H1 (cell line): ENCODE measurements at regions not wholly inside any gene's neighbourhood (a gene's known extent, or its start where the extent isn't known, plus 50 kb on each side); places are given as distances from the start of the nearest gene placed in this dataset.

Experiments used
- CTCF ChIA-PET: fragments of 300-600 bp; sonication (Branson Sonifier 250); formaldehyde crosslinking; loops from one replicate; lab custom pipeline; 2021; ENCODE audit not compliant: partially characterized antibody; lab: Charles Lee
- POLR2A ChIA-PET: fragments of 300-600 bp; sonication (Branson Sonifier 250); formaldehyde crosslinking; loops from one replicate; lab custom pipeline; 2021; ENCODE audit warnings: inconsistent platforms; ENCODE audit not compliant: partially characterized antibody; lab: Charles Lee
- DNase-seq, 2 experiments: peaks; one replicate each; pipeline versions ENCODE4 v3.0.0 to v3.0.0-alpha.2; 2010 to 2022; ENCODE audit warnings: low spot score in 2 of 2, low read depth in 1 of 2, mixed read lengths in 1 of 2
- FAIRE-seq: peaks from 2 replicates; lab custom pipeline; 2011; peaks lifted over from hg19 to GRCh38; lab: Jason Lieb, UNC
- H2AFZ ChIP-seq: 2 replicates; pipeline ENCODE4 v1.8.1; 2012; ENCODE audit warnings: low read length, inconsistent platforms
- H2AK5ac ChIP-seq: 2 replicates; pipeline ENCODE4 v1.6.1; 2013; ENCODE audit warnings: low read depth, low read length
- H2BK120ac ChIP-seq: replicated peaks from 2 replicates; pipeline ENCODE3; 2013; ENCODE audit warnings: low read depth, low read length, inconsistent platforms
- H2BK12ac ChIP-seq: 2 replicates; pipeline ENCODE4 v1.6.1; 2013; ENCODE audit warnings: low read depth, low read length
- H2BK15ac ChIP-seq: 2 replicates; pipeline ENCODE4 v1.6.1; 2013; ENCODE audit warnings: low read length
- H2BK20ac ChIP-seq: 2 replicates; pipeline ENCODE4 v1.6.1; 2013; ENCODE audit warnings: low read length
- H2BK5ac ChIP-seq: 2 replicates; pipeline ENCODE4 v1.6.1; 2013; ENCODE audit warnings: low read depth, low read length
- H3K14ac ChIP-seq: 2 replicates; pipeline ENCODE4 v1.6.1; 2013; ENCODE audit warnings: inconsistent platforms; ENCODE audit not compliant: insufficient read length
- H3K18ac ChIP-seq: 2 replicates; pipeline ENCODE4 v1.6.1; 2013; ENCODE audit warnings: low read length; ENCODE audit errors: extremely low read depth
- H3K23ac ChIP-seq: 2 replicates; pipeline ENCODE4 v1.6.1; 2013; ENCODE audit warnings: inconsistent platforms; ENCODE audit not compliant: insufficient read length
- H3K23me2 ChIP-seq: 2 replicates; pipeline ENCODE4 v1.6.1; 2013; ENCODE audit warnings: low read depth, low read length
- H3K27ac ChIP-seq: 2 replicates; pipeline ENCODE4 v1.6.1; 2011; ENCODE audit warnings: low read depth, low read length, inconsistent platforms
- H3K27me3 ChIP-seq, 4 experiments: replicated peaks in 1 of 4; 1 replicate in 1 of 4; 2 replicates in 3 of 4; pipeline versions ENCODE4 v1.6.1 to v1.8.1; 2011 to 2013; ENCODE audit warnings: low read length in 3 of 4, mild to moderate bottlenecking in 3 of 4, inconsistent platforms in 2 of 4, mixed read lengths in 2 of 4, moderate library complexity in 1 of 4; ENCODE audit not compliant: control insufficient read depth in 3 of 4, insufficient read depth in 3 of 4; ENCODE audit errors: extremely low read depth in 1 of 4
- H3K36me3 ChIP-seq, 4 experiments: 2 replicates each; pipeline versions ENCODE4 v1.6.1 to v1.8.1; 2011 to 2013; ENCODE audit warnings: mild to moderate bottlenecking in 4 of 4, low read length in 3 of 4, moderate library complexity in 2 of 4, control low read depth in 1 of 4, inconsistent platforms in 1 of 4; ENCODE audit not compliant: insufficient read depth in 4 of 4, control insufficient read depth in 2 of 4
- H3K4ac ChIP-seq: replicated peaks from 2 replicates; pipeline ENCODE3; 2013; ENCODE audit warnings: low read length, low read depth, mixed read lengths, inconsistent platforms; ENCODE audit not compliant: insufficient read length
- H3K4me1 ChIP-seq, 4 experiments: replicated peaks in 1 of 4; 1 replicate in 1 of 4; 2 replicates in 3 of 4; pipeline versions ENCODE4 v1.6.1 to v1.8.1; 2011 to 2013; ENCODE audit warnings: low read length in 3 of 4, inconsistent platforms in 2 of 4, mixed read lengths in 1 of 4; ENCODE audit not compliant: insufficient read depth in 4 of 4, control insufficient read depth in 3 of 4
- H3K4me2 ChIP-seq, 2 experiments: 2 replicates each; pipeline versions ENCODE4 v1.6.1 to v1.8.1; 2011 to 2013; ENCODE audit warnings: low read depth in 2 of 2, low read length in 2 of 2, control low read depth in 1 of 2, inconsistent platforms in 1 of 2, mild to moderate bottlenecking in 1 of 2; ENCODE audit not compliant: insufficient read depth in 1 of 2
- H3K4me3 ChIP-seq, 4 experiments: fragments of 200-600, 300-600 bp in 1 of 4; sonication (generic), shearing (Covaris generic), sonication (Bioruptor Twin) in 1 of 4; 2 replicates each; pipeline versions ENCODE4 v1.5.1 to v1.8.1; 2011 to 2016; ENCODE audit warnings: low read length in 4 of 4, low read depth in 3 of 4, control low read depth in 2 of 4, inconsistent platforms in 2 of 4, mild to moderate bottlenecking in 2 of 4, mixed read lengths in 1 of 4, moderate library complexity in 1 of 4; ENCODE audit not compliant: insufficient read depth in 2 of 4; ENCODE audit errors: extremely low read depth in 1 of 4
- H3K56ac ChIP-seq: replicated peaks from 2 replicates; pipeline ENCODE3; 2013; ENCODE audit warnings: low read depth, mild to moderate bottlenecking, mixed read lengths, low read length, inconsistent platforms; ENCODE audit not compliant: insufficient read length
- H3K79me1 ChIP-seq: 2 replicates; pipeline ENCODE4 v1.6.1; 2013; ENCODE audit warnings: low read depth, low read length, control low read depth
- H3K79me2 ChIP-seq, 2 experiments: 2 replicates each; pipeline versions ENCODE4 v1.6.1 to v1.8.1; 2012 to 2013; ENCODE audit warnings: low read length in 2 of 2, mild to moderate bottlenecking in 2 of 2, inconsistent platforms in 1 of 2; ENCODE audit not compliant: insufficient read depth in 2 of 2, control insufficient read depth in 1 of 2
- H3K9ac ChIP-seq, 4 experiments: replicated peaks in 1 of 4; 1 replicate in 1 of 4; 2 replicates in 3 of 4; pipeline versions ENCODE4 v1.6.1 to v1.8.1; 2011 to 2013; ENCODE audit warnings: low read depth in 3 of 4, low read length in 3 of 4, control low read depth in 2 of 4, mild to moderate bottlenecking in 2 of 4, moderate library complexity in 2 of 4, inconsistent platforms in 1 of 4; ENCODE audit errors: extremely low read depth in 1 of 4
- H3K9me3 ChIP-seq, 2 experiments: 2 replicates each; pipeline versions ENCODE4 v1.6.1 to v1.8.1; 2012 to 2013; ENCODE audit warnings: mild to moderate bottlenecking in 2 of 2, moderate library complexity in 2 of 2, control low read depth in 1 of 2, inconsistent platforms in 1 of 2, low read depth in 1 of 2, low read length in 1 of 2, mixed read lengths in 1 of 2; ENCODE audit not compliant: insufficient read depth in 2 of 2
- H4K20me1 ChIP-seq, 2 experiments: replicated peaks in 1 of 2; 2 replicates each; pipeline versions ENCODE3 to v1.8.1; 2011 to 2013; ENCODE audit warnings: inconsistent platforms in 2 of 2, low read length in 2 of 2, mild to moderate bottlenecking in 1 of 2; ENCODE audit not compliant: insufficient read depth in 2 of 2, control insufficient read depth in 1 of 2
- H4K5ac ChIP-seq: 2 replicates; pipeline ENCODE4 v1.6.1; 2013; ENCODE audit warnings: low read length, low read depth, mixed read lengths, inconsistent platforms; ENCODE audit not compliant: insufficient read length
- H4K8ac ChIP-seq: 2 replicates; pipeline ENCODE4 v1.8.0; 2013; ENCODE audit warnings: mild to moderate bottlenecking, moderate library complexity, low read length, inconsistent platforms; ENCODE audit not compliant: insufficient read depth; ENCODE audit errors: extremely low read depth
- H4K91ac ChIP-seq: replicated peaks from 2 replicates; pipeline ENCODE3; 2013; ENCODE audit warnings: low read length, mixed read lengths, inconsistent platforms; ENCODE audit not compliant: insufficient read length
- CEBPB ChIP-seq: IDR thresholded peaks from 2 replicates; pipeline ENCODE4 v1.6.1; 2012; ENCODE audit warnings: low read depth, low read length
- CHD1 ChIP-seq: IDR thresholded peaks from 2 replicates; pipeline ENCODE4 v1.6.1; 2012; ENCODE audit warnings: low read depth, low read length, improper control_type of control experiment
- EGR1 ChIP-seq: IDR thresholded peaks from 2 replicates; pipeline ENCODE4 v1.6.1; 2011; ENCODE audit warnings: low read depth, low read length, borderline replicate concordance
- EP300 ChIP-seq, 2 experiments: IDR thresholded peaks; 1 replicate in 1 of 2; 2 replicates in 1 of 2; pipeline ENCODE4 v1.6.1; 2011 to 2012; ENCODE audit warnings: low read depth in 2 of 2, low read length in 2 of 2, mild to moderate bottlenecking in 2 of 2, borderline replicate concordance in 1 of 2, inconsistent platforms in 1 of 2, moderate library complexity in 1 of 2
- HDAC6 ChIP-seq: IDR thresholded peaks from one replicate; pipeline ENCODE4 v1.7.1; 2012; ENCODE audit warnings: low read depth, mild to moderate bottlenecking, inconsistent platforms, low read length, moderate library complexity
- POLR2AphosphoS5 ChIP-seq: IDR thresholded peaks from 2 replicates; pipeline ENCODE4 v1.6.1; 2011; ENCODE audit warnings: low read depth, low read length
- SUZ12 ChIP-seq: fragments of 200-600 bp; sonication (generic); IDR thresholded peaks from 2 replicates; pipeline ENCODE4 v1.6.1; 2012; ENCODE audit warnings: mild to moderate bottlenecking, inconsistent platforms, low read length, moderate library complexity, mixed read lengths
- TAF1 ChIP-seq: IDR thresholded peaks from 2 replicates; pipeline ENCODE4 v1.6.1; 2011; ENCODE audit warnings: mild to moderate bottlenecking, low read depth, low read length
- ZNF274 ChIP-seq: IDR thresholded peaks from 2 replicates; pipeline ENCODE4 v1.7.0; 2012; ENCODE audit warnings: low read length, borderline replicate concordance; ENCODE audit errors: extremely low read depth
- WGBS, 2 experiments: shearing (Covaris generic) in 1 of 2; methylation state at CpG; one replicate each; pipeline versions ENCODE4 v1.1.6 to v1.1.7; 2013 to 2015; ENCODE audit warnings: low lambda C conversion rate in 2 of 2, mixed read lengths in 2 of 2, inconsistent platforms in 1 of 2, low coverage in 1 of 2, missing lambda C conversion rate in 1 of 2; ENCODE audit not compliant: insufficient replicate concordance in 2 of 2, insufficient coverage in 1 of 2, insufficient read length in 1 of 2; ENCODE audit errors: extremely low coverage in 1 of 2, missing lambda C conversion rate in 1 of 2; 5-methylcytosine and 5-hydroxymethylcytosine counted together

DNA sequence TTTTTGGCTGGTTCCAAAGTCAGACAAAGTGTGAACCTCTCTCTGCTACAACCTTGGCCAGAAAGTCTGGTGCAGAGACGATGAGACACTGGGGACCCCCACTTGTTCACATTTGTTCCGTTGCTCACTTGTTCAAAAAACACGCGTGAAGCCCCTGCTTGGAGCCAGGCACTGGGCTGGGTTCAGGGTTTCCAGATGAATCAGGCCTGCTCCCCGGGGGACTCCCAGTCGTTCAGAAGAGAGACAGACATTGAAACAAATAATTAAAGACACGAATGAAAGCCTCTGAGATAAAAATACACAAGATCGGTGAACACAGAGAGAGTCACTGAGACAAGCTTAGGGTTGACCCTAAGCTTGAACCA is 101.5 kb upstream of the RUNX3 start:
- Histone ChIP-seq H4K91ac (no peak overlapping the region), H2BK15ac (no peak overlapping the region), H3K4me3 (no peak overlapping the region), H2BK20ac (no peak overlapping the region), H2BK12ac (no peak overlapping the region), H2AK5ac (0 out of 2 replicates have a peak overlapping the region, but pooled peaks have one; percentile 24), H3K4me2 (no peak overlapping the region), H3K79me1 (no peaks in the 10 kb centered on the region), H4K5ac (no peak overlapping the region), H2AFZ (no peak overlapping the region), H3K36me3 (no peaks in the 10 kb centered on the region), H3K9ac (no peak overlapping the region), H3K23me2 (peaks cover 9% of the 10 kb centered on the region), H2BK5ac (no peak overlapping the region), H3K18ac (no peak overlapping the region), H3K4ac (no peak overlapping the region), H3K56ac (no peak overlapping the region), H3K27ac (no peak overlapping the region), H2BK120ac (no peak overlapping the region), H3K9me3 (no peaks in the 10 kb centered on the region; a peak in 1 of 4 replicates)
- POLR2A ChIA-PET, result interaction anchor here (0.9 kb wide), 1 partner anchor 101 kb away, joined by 3 read pairs; the partner anchor contains the start of gene RUNX3
- WGBS, 2 experiments, result 76% methylated on average over 8 of the region's 8 CpGs; no CpG with 5 or more reads in 1 of the 2 experiments
- FAIRE-seq (no peak), DNase-seq (no peak)
- TF ChIP-seq TAF1 (no peak), EGR1 (no peak), CEBPB (no peak), ZNF274 (no peak), EP300 (IDR thresholded peaks at IDR 0.05; ENCODE audit: borderline replicate concordance in 1 of 2, low read depth in 2 of 2, low read length in 2 of 2) (no peak), POLR2AphosphoS5 (no peak), SUZ12 (no peak), CHD1 (no peak), HDAC6 (no peak)
- TF ChIP-seq, all 59 proteins: peak for 0
- CTCF ChIA-PET, result no interaction called here
- Histone ChIP-seq H4K8ac (no peak overlapping the region; the same call in 1 of the 2 replicates), H4K20me1 (peaks cover 0 to 7% of the 10 kb centered on the region in 2 experiments), H3K23ac (no peak overlapping the region), H3K79me2 (no peaks in the 10 kb centered on the region), H3K14ac (no peak overlapping the region), H3K27me3 (no peaks in the 10 kb centered on the region), H3K4me1 (peaks cover 0 to 9% (median 5%) of the 10 kb centered on the region in 4 experiments; a peak in 5 of 7 replicates)
